ENCODE measurements at regions not wholly inside any gene's neighbourhood (a gene's known extent, or its start where the extent isn't known, plus 50 kb on each side); places are given as distances from the start of the nearest gene placed in this dataset.

GRCh38 chr5:4130819-4131218 is 535.2 kb downstream of the IRX1 start:
- FAIRE-seq (no peak), ATAC-seq (no peak), DNase-seq (no peak)
- 31 to 52% methylated on average over 3 of the region's 3 CpGs for WGBS, 2 donors
- Histone ChIP-seq H3K27me3 (peaks cover 0 to 8% (median 0%) of the 10 kb centered on the region in 4 donors), H3K4me3 (no peak overlapping the region), H3K36me3 (no peaks in the 10 kb centered on the region), H3K9me3 (no peaks in the 10 kb centered on the region), H3K4me1 (no peaks in the 10 kb centered on the region), H3K27ac (no peak overlapping the region)
- no peak for TF ChIP-seq CTCF (IDR thresholded peaks at IDR 0.05)
- intact Hi-C loops (cut with DNase I), result no loop called here

GRCh38 chr5:4137781-4138180 is 542.1 kb downstream of the IRX1 start:
- 41 to 48% methylated on average over 7 of the region's 7 CpGs for WGBS, 2 donors

GRCh38 chr5:4142842-4143241 is 547.2 kb downstream of the IRX1 start:
- no peak for TF ChIP-seq CTCF (IDR thresholded peaks at IDR 0.05)
- intact Hi-C loops (cut with DNase I), result no loop called here
- no peaks in the 10 kb centered on the region for H3K27me3 ChIP-seq
- no peaks in the 10 kb centered on the region for H3K4me1 ChIP-seq
- DNase-seq (no peak), FAIRE-seq (no peak), ATAC-seq (no peak)
- H3K4me3 ChIP-seq, result no peak overlapping the region
- H3K27ac ChIP-seq, result no peak overlapping the region
- 34 to 45% methylated on average over 6 of the region's 6 CpGs for WGBS, 2 donors
- H3K9me3 ChIP-seq, result no peaks in the 10 kb centered on the region
- H3K36me3 ChIP-seq, result no peaks in the 10 kb centered on the region

More at GRCh38 chr5:4137781-4138180, 542.1 kb downstream of the IRX1 start:
- intact Hi-C loops (cut with DNase I), result no loop called here
- no peaks in the 10 kb centered on the region for H3K9me3 ChIP-seq
- H3K27me3 ChIP-seq, result no peaks in the 10 kb centered on the region
- no peak overlapping the region for H3K27ac ChIP-seq
- no peak overlapping the region for H3K4me3 ChIP-seq
- DNase-seq (no peak), ATAC-seq (no peak), FAIRE-seq (no peak)
- no peaks in the 10 kb centered on the region for H3K4me1 ChIP-seq
- TF ChIP-seq CTCF (IDR thresholded peaks at IDR 0.05), result no peak
- H3K36me3 ChIP-seq, result no peaks in the 10 kb centered on the region

GRCh38 chr5:4144411-4145007 is 548.9 kb downstream of the IRX1 start:
- FAIRE-seq (no peak), DNase-seq (no peak), ATAC-seq (no peak)
- intact Hi-C loops (cut with DNase I), result no loop called here
- no peaks in the 10 kb centered on the region for H3K9me3 ChIP-seq
- 73 to 84% methylated on average over 23 of the region's 23 CpGs for WGBS, 2 donors
- no peak overlapping the region for H3K27ac ChIP-seq
- H3K36me3 ChIP-seq, result no peaks in the 10 kb centered on the region
- H3K27me3 ChIP-seq, result no peaks in the 10 kb centered on the region
- H3K4me3 ChIP-seq, result no peak overlapping the region
- H3K4me1 ChIP-seq, result no peaks in the 10 kb centered on the region
- no peak for TF ChIP-seq CTCF (IDR thresholded peaks at IDR 0.05)

- ATAC-seq, result no peak
- TF ChIP-seq CTCF (IDR thresholded peaks at IDR 0.05), result no peak
- Histone ChIP-seq H3K36me3 (no peaks in the 10 kb centered on the region), H3K27ac (no peak overlapping the region), H3K4me3 (no peak overlapping the region), H3K9me3 (no peaks in the 10 kb centered on the region), H3K4me1 (no peaks in the 10 kb centered on the region), H3K27me3 (no peaks in the 10 kb centered on the region)
- intact Hi-C loops (cut with DNase I), result no loop called here
- DNase-seq, result no peak
- WGBS, 2 donors, result 48 to 55% methylated on average over 3 of the region's 3 CpGs
- no peak for FAIRE-seq
Measured at GRCh38 chr5:4145511-4145910, 549.9 kb downstream of the IRX1 start.

Measured in pancreas (tissue), 10 donors.